GM12865 (cell line): ENCODE measurements at regions not wholly inside any gene's neighbourhood (a gene's known extent, or its start where the extent isn't known, plus 50 kb on each side); places are given as distances from the start of the nearest gene placed in this dataset.
"Not testable (repeated sequence)": the region's sequence is repeated elsewhere in the genome, so short reads cannot be mapped to it uniquely, and the experiment has no call there.

Source experiments
- DNase-seq: peaks from one replicate; pipeline ENCODE4 v3.0.0; 2010; ENCODE audit warnings: low read depth
- H3K4me3 ChIP-seq: 2 replicates; pipeline ENCODE4 v1.5.1; 2011; ENCODE audit warnings: mild to moderate bottlenecking, low read depth, low read length, control low read depth
- TF ChIP-seq, protein P1 (sequence below): IDR thresholded peaks from 2 replicates; pipeline ENCODE4 v1.5.1; 2011; ENCODE audit warnings: low read length, control low read depth, low read depth, inconsistent platforms; ENCODE audit not compliant: insufficient read depth; ENCODE audit errors: missing control alignments

- DNase-seq = no peak
- H3K4me3 ChIP-seq = no peak overlapping the region
- TF ChIP-seq, protein P1, sequence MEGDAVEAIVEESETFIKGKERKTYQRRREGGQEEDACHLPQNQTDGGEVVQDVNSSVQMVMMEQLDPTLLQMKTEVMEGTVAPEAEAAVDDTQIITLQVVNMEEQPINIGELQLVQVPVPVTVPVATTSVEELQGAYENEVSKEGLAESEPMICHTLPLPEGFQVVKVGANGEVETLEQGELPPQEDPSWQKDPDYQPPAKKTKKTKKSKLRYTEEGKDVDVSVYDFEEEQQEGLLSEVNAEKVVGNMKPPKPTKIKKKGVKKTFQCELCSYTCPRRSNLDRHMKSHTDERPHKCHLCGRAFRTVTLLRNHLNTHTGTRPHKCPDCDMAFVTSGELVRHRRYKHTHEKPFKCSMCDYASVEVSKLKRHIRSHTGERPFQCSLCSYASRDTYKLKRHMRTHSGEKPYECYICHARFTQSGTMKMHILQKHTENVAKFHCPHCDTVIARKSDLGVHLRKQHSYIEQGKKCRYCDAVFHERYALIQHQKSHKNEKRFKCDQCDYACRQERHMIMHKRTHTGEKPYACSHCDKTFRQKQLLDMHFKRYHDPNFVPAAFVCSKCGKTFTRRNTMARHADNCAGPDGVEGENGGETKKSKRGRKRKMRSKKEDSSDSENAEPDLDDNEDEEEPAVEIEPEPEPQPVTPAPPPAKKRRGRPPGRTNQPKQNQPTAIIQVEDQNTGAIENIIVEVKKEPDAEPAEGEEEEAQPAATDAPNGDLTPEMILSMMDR = no peak
Observed at GRCh38 chr2:185526161-185526560, 212.4 kb upstream of the FSIP2 start.

DNA sequence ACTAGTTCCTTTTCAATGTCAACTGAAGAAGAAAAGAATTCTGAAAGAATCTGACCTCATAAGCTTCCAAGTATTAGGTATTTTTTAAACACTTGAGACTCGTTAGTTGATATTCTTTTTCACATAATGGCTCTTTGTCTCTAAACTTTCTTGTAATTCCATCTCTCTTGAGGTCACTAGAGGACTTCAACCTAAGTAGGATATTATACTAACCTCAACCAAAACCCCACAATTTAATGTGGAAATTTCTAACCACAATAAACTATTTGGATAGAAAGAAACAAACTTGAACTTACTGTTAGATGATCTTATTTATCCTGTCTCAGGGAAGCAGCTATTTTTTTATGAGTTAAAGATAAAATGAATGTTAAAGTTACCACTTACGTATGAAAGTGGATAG, 206.9 kb upstream of the FSIP2 start:
- TF ChIP-seq, protein P1 = no peak
- no peak for DNase-seq
- H3K4me3 ChIP-seq = no peak overlapping the region

DNA sequence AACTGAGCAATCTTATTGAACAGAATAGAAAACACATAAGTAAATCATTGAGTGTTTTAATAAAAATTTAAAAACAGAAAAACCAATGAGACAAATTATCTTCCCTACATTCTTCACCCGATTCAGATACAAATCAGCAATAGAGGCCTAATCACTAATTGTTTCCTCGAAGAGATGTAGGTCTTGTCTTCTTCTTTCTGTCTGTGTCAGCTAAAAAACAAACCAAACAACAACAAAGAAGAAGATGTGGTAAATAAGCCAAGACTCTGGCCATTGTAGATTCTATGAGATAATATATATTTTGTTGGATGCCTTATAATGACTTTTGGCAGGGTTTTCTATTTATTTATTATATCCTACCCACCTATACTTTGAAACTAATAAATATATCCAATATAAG, 200.9 kb upstream of the FSIP2 start:
- no peak overlapping the region for H3K4me3 ChIP-seq
- TF ChIP-seq, protein P1 = no peak
- DNase-seq = no peak

DNA sequence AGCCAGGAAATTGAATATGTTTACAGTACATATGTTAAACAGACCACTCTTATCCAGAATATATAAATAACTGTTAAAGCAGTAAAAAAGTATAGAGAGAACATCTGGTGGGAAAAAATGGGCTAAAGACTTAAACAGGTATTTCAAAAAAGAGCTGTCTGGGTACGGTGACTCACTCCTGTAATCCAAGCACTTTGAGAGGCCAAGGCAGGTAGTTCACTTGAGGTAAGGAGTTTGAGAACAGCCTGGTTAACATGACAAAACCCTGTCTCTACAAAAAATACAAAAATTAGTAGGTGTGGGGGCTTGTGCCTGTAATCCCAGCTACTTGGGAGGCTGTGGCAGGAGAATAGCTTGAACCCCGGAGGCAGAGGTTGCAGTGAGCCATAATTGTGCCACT, 171.4 kb upstream of the FSIP2 start:
- DNase-seq = no peak
- TF ChIP-seq, protein P1 = no peak
- H3K4me3 ChIP-seq = no peak overlapping the region

GRCh38 chr2:185567940-185568339, 170.7 kb upstream of the FSIP2 start:
- peak; percentile 2 for DNase-seq
- TF ChIP-seq, protein P1 = no peak
- no peak overlapping the region for H3K4me3 ChIP-seq

GRCh38 chr2:185578322-185578721, 160.3 kb upstream of the FSIP2 start:
- no peak overlapping the region for H3K4me3 ChIP-seq
- DNase-seq = no peak
- TF ChIP-seq, protein P1 = no peak

DNA sequence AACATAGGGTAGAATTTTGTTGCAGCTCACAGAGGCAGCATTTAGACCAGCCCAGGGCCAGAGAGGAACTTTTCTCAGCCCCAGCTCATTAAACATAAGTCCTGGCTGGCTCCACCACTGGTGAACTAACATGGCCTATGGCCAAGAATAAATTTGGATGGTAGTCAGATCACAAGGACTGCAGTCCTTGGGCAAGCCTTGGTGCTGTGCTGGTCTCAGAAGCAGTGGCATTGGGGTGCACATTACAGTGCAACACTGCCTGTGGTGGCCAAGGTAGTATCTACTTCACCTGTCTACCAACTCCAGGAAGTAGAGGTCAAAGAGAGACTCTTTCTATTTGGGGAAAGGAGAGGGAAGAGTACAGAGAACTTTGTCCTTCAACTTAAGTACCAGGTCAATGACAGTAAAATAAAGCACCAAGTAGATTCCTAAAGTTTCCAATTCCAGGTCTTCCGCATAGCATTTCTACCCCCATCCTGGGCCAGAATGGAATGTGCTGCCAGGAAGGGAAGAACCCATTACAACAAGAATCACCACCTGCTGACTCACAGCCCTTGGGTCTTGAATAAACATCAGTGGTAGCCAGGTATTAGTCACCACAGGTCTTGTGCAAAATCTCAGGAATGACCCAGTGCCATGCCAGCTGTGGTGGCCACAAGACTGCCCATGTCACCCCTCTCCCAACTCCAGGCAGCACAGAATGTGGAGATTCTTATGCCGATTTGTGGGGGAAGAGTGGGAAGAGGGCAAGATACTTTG, 155.4 kb upstream of the FSIP2 start:
- DNase-seq = no peak
- H3K4me3 ChIP-seq = no peak overlapping the region
- TF ChIP-seq, protein P1 = no peak

GRCh38 chr2:185585165-185585564, 153.4 kb upstream of the FSIP2 start:
- DNase-seq = not testable (repeated sequence)

DNA sequence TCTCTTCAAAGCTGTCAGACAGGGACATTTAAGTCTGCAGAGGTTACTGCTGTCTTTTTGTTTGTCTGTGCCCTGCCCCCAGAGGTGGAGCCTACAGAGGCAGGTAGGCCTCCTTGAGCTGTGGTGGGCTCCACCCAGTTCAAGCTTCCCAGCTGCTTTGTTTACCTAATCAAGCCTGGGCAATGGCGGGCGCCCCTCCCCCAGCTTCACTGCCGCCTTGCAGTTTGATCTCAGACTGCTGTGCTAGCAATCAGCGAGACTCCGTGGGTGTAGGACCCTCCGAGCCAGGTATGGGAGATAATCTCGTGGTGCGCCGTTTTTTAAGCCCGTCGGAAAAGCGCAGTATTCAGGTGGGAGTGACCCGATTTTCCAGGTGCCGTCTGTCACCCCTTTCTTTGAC, 147.3 kb upstream of the FSIP2 start:
- not testable (repeated sequence) for H3K4me3 ChIP-seq, DNase-seq

More at GRCh38 chr2:185585165-185585564, 153.4 kb upstream of the FSIP2 start:
- not testable (repeated sequence) for H3K4me3 ChIP-seq
